ENCODE measurements at regions not wholly inside any gene's neighbourhood (a gene's known extent, or its start where the extent isn't known, plus 50 kb on each side); places are given as distances from the start of the nearest gene placed in this dataset.
"Not testable (repeated sequence)": the region's sequence is repeated elsewhere in the genome, so short reads cannot be mapped to it uniquely, and the experiment has no call there.

GRCh38 chr7:114173170-114173890 lies 241.3 kb upstream of the FOXP2 start:
- Histone ChIP-seq H3K36me3 (no peaks in the 10 kb centered on the region), H3K9me3 (peaks cover 0 to 4% (median 0%) of the 10 kb centered on the region in 3 donors), H3K4me3 (no peak overlapping the region), H3K27ac (no peak overlapping the region), H3K27me3 (no peaks in the 10 kb centered on the region), H3K4me1 (peaks cover 0 to 3% (median 0%) of the 10 kb centered on the region in 4 donors)
- intact Hi-C loops (cut with DNase I; ENCODE audit: low total_unique reads) = no loop called here
- DNase-seq = no peak
- no peak for TF ChIP-seq CTCF (IDR thresholded peaks at IDR 0.05)

- DNase-seq; H3K36me3 ChIP-seq; H3K27ac ChIP-seq; H3K4me3 ChIP-seq; H3K4me1 ChIP-seq; intact Hi-C loops (cut with DNase I; ENCODE audit: low total_unique reads); H3K27me3 ChIP-seq; H3K9me3 ChIP-seq: not testable (repeated sequence)
Measured at GRCh38 chr7:114169389-114169788, 245.2 kb upstream of the FOXP2 start.

- TF ChIP-seq CTCF (IDR thresholded peaks at IDR 0.05) = no peak
- Histone ChIP-seq H3K4me3 (no peak overlapping the region), H3K9me3 (no peaks in the 10 kb centered on the region), H3K27ac (no peak overlapping the region), H3K27me3 (no peaks in the 10 kb centered on the region), H3K36me3 (no peaks in the 10 kb centered on the region), H3K4me1 (no peaks in the 10 kb centered on the region)
- intact Hi-C loops (cut with DNase I; ENCODE audit: low total_unique reads) = no loop called here
- no peak for DNase-seq
Measured at GRCh38 chr7:114160925-114161324, 242.1 kb upstream of the PPP1R3A start.

GRCh38 chr7:114158854-114159253 lies 240.0 kb upstream of the PPP1R3A start:
- intact Hi-C loops (cut with DNase I; ENCODE audit: low total_unique reads) = no loop called here
- TF ChIP-seq CTCF (IDR thresholded peaks at IDR 0.05) = no peak
- no peak overlapping the region for H3K4me3 ChIP-seq
- no peaks in the 10 kb centered on the region for H3K4me1 ChIP-seq
- H3K27me3 ChIP-seq = no peaks in the 10 kb centered on the region
- DNase-seq = no peak
- no peak overlapping the region for H3K27ac ChIP-seq
- no peaks in the 10 kb centered on the region for H3K36me3 ChIP-seq
- H3K9me3 ChIP-seq = no peaks in the 10 kb centered on the region

- no peak for DNase-seq
- no peaks in the 10 kb centered on the region for H3K4me1 ChIP-seq
- TF ChIP-seq CTCF (IDR thresholded peaks at IDR 0.05) = no peak
- H3K36me3 ChIP-seq = no peaks in the 10 kb centered on the region
- H3K4me3 ChIP-seq = no peak overlapping the region
- no peaks in the 10 kb centered on the region for H3K27me3 ChIP-seq
- no peaks in the 10 kb centered on the region for H3K9me3 ChIP-seq
- H3K27ac ChIP-seq = no peak overlapping the region
- intact Hi-C loops (cut with DNase I; ENCODE audit: low total_unique reads) = no loop called here
Measured at GRCh38 chr7:114158275-114158674, 239.5 kb upstream of the PPP1R3A start.

- Histone ChIP-seq H3K9me3 (no peaks in the 10 kb centered on the region), H3K36me3 (no peaks in the 10 kb centered on the region), H3K4me3 (no peak overlapping the region), H3K27me3 (no peaks in the 10 kb centered on the region), H3K27ac (no peak overlapping the region), H3K4me1 (no peaks in the 10 kb centered on the region)
- intact Hi-C loops (cut with DNase I; ENCODE audit: low total_unique reads) = no loop called here
- no peak for TF ChIP-seq CTCF (IDR thresholded peaks at IDR 0.05)
- DNase-seq = no peak
Measured at GRCh38 chr7:114156178-114156577, 237.4 kb upstream of the PPP1R3A start.

Data from tibial artery (tissue), 4 donors.